ENCODE measurements at regions not wholly inside any gene's neighbourhood (a gene's known extent, or its start where the extent isn't known, plus 50 kb on each side); places are given as distances from the start of the nearest gene placed in this dataset.

GRCh38 chr22:48907591-48907990, 920.1 kb downstream of the BRD1 start:
- TF ChIP-seq EZH2 (IDR thresholded peaks at IDR 0.05; ENCODE audit: borderline replicate concordance, insufficient read depth, low read depth, low read length, poor library complexity, severe bottlenecking) (no peak), CTCF (IDR thresholded peaks at IDR 0.05) (no peak)
